Non-pigmented ciliary epithelial cell (primary cell): ENCODE measurements at regions not wholly inside any gene's neighbourhood (a gene's known extent, or its start where the extent isn't known, plus 50 kb on each side); places are given as distances from the start of the nearest gene placed in this dataset.
A peak's percentile ranks its signal among the peaks of the same experiment; 100 is the strongest.

Source experiments
- DNase-seq: peaks from one replicate; pipeline ENCODE4 v3.0.0-alpha.2; 2010; ENCODE audit warnings: low read depth

GRCh38 chr6:145491126-145491525 is 244.2 kb downstream of the EPM2A start:
- DNase-seq, result no peak

GRCh38 chr6:145497006-145497405 is 238.3 kb downstream of the EPM2A start:
- DNase-seq, result no peak

- DNase-seq, result no peak
These were observed 236.9 kb downstream of the EPM2A start for GRCh38 chr6:145498425-145498824.

DNA sequence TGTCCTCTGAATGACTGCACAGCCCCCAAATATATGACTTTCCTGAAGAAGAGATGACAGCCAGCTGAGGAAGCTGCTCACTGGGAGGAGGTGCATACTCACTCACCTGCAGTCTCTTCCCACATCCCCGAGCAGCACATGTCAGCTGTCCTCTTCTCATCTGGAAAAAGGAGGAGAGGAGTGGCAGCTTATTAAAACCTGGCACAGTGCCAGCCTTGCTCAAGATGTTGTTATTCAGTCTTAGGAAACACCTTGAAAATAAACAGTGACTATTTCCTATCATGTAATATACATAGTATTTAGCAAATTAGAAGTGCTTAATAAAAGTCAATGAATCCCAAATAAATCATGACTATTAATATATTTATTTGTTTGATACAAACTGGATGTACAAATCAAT is 232.9 kb downstream of the EPM2A start:
- DNase-seq, result no peak

DNA sequence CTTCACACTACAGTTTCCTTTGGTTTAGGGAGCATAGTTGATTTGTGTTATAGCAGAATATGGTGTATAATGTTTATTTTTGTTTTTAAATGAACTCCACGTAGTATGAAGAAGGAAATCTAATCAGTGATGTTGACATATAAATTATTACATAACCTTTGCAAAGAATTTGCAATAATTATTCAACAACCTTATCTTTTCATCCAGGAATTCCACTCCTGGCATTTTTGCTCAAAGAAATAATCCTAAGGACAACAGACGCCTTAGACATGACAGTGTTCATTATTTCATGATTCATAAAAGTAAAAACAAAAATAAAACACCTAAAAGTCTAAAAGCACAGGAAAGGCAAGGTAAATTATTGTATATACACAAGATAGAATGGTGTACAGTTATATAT is 229.2 kb downstream of the EPM2A start:
- DNase-seq, result no peak

GRCh38 chr6:145506565-145506964 is 228.8 kb downstream of the EPM2A start:
- no peak for DNase-seq

- DNase-seq, result no peak
These were observed 228.1 kb downstream of the EPM2A start for GRCh38 chr6:145507239-145507638.

DNA sequence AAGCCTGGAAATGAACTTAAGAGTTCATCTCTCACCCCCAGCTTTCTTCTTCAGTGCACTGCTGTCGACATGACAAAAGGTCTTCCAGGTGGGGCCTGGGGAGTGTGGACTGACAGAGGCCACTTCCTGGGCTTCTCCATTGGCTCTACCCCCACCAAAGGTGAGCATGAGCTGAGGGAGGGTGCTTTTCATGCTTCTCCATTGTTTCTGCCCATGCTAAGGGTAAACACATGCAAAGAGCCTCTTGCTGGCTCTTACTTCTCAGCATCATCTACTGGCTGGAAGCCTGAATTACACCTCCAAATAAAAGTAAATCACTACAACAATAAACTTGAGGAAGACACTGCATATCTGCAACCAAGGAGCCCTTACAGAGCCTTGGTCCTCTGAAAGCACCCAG is 227.2 kb downstream of the EPM2A start:
- no peak for DNase-seq

- no peak for DNase-seq
These were observed 217.8 kb downstream of the EPM2A start for GRCh38 chr6:145517492-145517891.

DNA sequence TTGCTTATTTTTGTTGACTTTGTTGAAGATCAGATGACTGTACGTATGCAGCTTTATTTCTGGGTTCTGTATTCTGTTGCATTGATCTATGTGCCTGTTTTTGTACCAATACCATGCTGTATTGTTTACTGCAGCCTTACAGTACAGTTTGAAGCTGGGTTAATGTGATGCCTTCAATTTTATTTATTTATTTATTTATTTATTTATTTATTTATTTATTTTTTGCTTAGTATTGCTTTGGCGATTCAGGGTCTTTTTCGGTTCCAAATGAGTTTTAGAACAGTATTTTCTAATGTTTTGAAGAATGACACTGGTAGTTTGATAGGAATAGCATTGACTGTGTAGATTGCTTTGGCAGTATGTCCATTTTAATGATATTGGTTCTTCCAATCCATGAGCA is 210.3 kb downstream of the EPM2A start:
- no peak for DNase-seq

GRCh38 chr6:145529582-145529981 is 205.7 kb downstream of the EPM2A start:
- no peak for DNase-seq

GRCh38 chr6:145530454-145530853 is 204.9 kb downstream of the EPM2A start:
- DNase-seq, result no peak

GRCh38 chr6:145531032-145531431 is 204.3 kb downstream of the EPM2A start:
- DNase-seq, result no peak

DNA sequence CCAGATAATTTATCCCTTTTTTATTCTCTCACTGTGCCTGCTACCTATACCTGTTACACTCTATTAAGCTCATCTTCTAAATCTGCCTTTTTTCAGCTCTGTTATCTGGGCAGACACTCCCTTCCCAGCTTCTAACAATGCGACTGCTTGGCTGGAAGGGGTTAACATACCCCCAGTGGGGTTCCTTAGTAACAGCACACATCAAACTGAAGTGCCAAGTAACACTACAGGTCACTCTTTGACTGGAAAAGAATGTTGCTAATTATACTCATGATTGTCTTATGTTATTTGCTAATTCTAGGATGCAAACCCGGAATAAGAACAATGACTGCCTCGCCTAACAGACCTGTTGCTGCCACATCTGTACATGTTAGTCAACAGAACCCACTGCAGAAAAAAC is 203.5 kb downstream of the EPM2A start:
- no peak for DNase-seq

DNA sequence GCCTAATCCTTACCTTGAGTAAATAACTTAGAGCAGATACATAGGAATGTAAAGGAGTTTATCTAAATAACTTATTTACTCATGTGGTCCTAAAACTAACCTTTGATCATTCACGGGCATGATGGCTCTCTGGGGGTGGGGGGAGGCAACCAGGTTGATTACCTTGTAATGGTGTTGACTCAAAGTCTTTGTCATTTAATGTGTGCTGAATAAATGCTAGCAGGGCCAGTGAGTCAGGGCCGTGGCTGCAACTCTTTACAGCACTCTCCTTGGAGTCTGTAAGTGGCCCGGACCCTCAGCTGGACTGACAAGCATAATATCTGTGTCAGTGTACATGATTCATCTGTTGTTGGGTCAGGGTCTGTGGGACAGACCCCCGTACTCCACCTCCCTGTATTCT is 203.0 kb downstream of the EPM2A start:
- no peak for DNase-seq

DNA sequence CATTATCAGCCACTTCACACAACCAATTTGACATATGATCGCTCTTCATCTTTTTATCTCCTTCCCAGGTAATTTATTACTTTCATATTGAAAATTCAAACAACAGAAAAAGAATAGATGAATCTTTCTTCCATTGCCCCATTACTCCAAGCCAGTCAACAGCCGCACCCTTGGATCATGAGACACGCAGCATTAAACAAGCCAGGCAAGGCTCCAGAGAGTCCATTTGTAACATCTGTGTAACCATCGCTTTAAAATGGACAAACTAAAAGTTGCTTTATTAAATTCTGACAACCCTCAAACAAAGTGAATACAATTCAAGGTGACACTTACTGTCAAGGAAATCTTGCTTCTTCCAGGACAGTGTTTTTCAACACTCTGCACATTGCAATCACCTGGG is 200.3 kb downstream of the EPM2A start:
- no peak for DNase-seq

DNA sequence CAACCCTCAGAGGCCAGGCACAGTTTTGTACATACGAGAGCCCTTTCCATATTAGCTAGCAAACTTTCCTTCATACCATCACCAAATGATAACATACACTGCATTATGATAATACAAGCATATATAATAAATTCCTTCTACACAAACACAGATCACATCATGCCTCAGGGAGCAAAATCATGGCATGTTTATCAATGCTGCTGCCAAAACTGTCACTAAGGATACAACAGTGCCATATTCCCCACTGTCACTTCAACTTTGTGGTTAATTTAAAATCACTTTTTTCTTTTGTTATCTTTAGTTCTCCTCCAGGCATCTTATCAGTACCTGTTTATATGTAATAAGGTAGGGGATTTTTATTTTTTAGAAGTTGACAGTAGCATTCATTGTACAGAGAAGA is 196.3 kb downstream of the EPM2A start:
- no peak for DNase-seq

DNA sequence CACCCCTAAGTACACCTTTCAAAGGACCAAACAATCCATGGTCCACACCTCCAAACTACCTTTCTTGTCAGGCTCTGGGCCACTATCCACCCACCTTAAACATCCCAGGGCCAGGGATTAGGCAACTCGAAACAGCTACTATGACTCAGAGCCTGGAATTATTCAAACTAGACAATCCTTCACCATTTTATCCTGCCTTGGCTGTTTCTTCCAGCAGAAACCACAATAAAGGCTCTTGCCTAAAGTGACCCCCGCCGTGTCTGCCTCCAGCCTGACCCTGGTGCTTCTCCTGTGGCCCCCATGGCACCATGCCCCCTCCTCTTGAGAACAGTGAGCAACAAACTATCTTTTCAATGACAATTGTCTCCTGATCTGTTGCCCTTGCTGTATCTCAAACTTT is 195.5 kb downstream of the EPM2A start:
- no peak for DNase-seq

DNA sequence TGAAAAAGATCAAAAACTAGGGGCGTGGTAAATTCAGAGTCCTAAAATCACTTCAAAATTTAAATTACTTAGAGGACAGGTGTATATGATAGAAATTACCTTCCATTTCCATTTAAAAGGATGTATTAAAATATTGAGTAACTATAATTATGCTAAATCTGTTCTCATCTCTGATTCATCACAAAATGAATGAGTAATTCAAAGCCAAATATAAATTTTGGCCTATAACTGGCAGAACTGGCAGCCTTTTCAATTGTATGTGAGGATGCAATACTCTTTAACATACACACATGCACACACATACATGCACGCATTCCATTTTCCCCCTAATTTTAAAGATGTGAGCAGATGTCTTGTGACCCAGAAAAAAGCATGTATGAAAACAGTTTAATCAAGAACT is 194.6 kb downstream of the EPM2A start:
- DNase-seq, result no peak

DNA sequence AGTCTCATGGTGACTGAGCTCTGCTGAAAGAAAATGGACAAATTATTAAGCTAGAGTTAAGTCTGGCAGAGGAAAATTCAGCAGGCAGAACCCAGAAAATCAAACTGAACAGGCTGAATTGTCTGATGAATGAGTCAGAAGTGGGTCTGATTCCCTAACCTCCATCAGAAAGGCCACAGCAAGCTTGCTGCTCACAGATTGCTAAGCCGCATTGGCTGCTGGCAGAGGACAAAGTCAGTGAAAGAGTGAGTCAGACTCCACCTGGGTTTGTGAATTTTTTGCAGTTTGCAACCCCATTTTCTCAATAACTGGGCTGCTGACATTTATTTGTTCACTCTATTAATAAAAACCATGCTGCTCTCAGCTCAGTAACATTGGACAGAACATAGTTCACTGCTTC is 191.3 kb downstream of the EPM2A start:
- peak; percentile 83 for DNase-seq

- no peak for DNase-seq
These were observed 190.8 kb downstream of the EPM2A start for GRCh38 chr6:145544514-145544913.

DNA sequence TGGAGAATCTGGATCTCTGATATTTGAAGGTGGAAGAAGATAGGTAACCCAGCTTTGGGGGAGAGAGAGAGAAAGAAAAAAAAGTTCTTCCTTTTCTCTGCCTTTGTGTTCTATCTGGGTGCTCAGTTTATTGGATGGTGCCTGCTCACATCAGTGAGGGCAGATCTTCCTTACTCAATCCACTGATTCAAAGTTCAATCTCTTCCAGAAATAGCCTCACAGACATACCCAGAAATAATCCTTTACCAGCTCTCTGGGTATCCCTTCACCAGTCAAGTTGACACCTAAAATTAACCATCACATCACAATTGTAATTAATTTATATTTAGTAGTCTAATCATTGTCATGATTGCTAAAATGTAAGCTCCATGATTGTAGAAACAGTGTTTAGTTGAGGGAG is 189.1 kb downstream of the EPM2A start:
- no peak for DNase-seq

GRCh38 chr6:145547594-145548335 is 187.6 kb downstream of the EPM2A start:
- DNase-seq, result no peak

DNA sequence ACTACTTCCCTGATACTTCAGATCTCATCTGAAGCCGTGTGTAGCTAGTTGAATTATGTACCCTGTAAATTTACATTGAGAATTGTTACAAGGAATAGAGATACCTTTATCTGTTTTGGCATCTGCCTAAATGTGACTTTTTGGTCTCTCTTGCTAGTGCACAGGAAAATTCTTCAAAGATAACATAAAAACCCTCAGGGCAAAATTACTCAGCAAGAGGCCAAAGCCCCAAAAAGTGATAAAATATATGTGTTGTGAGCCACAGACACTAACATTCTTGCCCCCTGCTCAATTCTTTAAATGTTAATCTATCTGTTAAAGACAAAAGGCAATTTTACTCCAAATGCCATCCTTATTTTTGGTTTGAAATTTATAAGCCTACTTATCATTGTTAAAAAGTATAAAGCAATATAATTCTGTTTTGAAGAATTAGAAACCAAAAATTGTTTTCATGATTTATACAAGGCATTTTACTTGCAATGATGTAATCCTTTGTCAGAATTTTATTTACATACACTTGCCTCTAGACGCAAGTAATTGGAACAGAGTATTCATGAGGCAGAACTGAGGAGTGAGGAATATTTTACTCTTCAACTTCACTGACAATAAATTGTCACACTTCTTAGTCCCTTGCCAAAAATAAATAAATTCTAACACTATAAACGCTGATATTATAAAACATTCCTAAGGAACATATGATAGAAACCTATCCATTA is 186.2 kb downstream of the EPM2A start:
- no peak for DNase-seq
